DOHH2 (cell line): ENCODE measurements at regions not wholly inside any gene's neighbourhood (a gene's known extent, or its start where the extent isn't known, plus 50 kb on each side); places are given as distances from the start of the nearest gene placed in this dataset.

ENCODE experiments used
- H3F3A ChIP-seq: fragments of 200-600 bp; sonication (generic), shearing (Covaris generic); 2 replicates; pipeline ENCODE4 v1.6.0; 2016; ENCODE audit warnings: antibody characterized with exemption, mild to moderate bottlenecking; ENCODE audit not compliant: control insufficient read depth, insufficient read depth
- H3K27ac ChIP-seq: fragments of 200-600 bp; sonication (generic); 2 replicates; pipeline ENCODE4 v1.5.1; 2014; ENCODE audit warnings: low read depth, mild to moderate bottlenecking, low read length, moderate library complexity
- H3K27me3 ChIP-seq: fragments of 200-600 bp; sonication (generic); 2 replicates; pipeline ENCODE4 v1.6.1; 2014; ENCODE audit warnings: mild to moderate bottlenecking, low read length, mixed read lengths; ENCODE audit not compliant: control insufficient read depth
- H3K36me3 ChIP-seq: fragments of 200-600 bp; sonication (generic); 2 replicates; pipeline ENCODE4 v1.6.1; 2014; ENCODE audit warnings: mild to moderate bottlenecking, low read length, moderate library complexity, mixed read lengths; ENCODE audit not compliant: control insufficient read depth
- H3K4me1 ChIP-seq: fragments of 200-600 bp; sonication (generic); 2 replicates; pipeline ENCODE4 v1.6.1; 2014; ENCODE audit warnings: mild to moderate bottlenecking, low read length, mixed read lengths; ENCODE audit not compliant: control insufficient read depth
- H3K4me2 ChIP-seq: fragments of 200-600 bp; sonication (generic); 2 replicates; pipeline ENCODE4 v1.6.0; 2014; ENCODE audit warnings: mild to moderate bottlenecking, low read length, moderate library complexity
- H3K4me3 ChIP-seq: fragments of 200-600 bp; sonication (generic); 2 replicates; pipeline ENCODE4 v1.5.1; 2014; ENCODE audit warnings: mild to moderate bottlenecking, low read length, mixed read lengths
- H3K79me2 ChIP-seq: fragments of 200-600 bp; sonication (generic); 2 replicates; pipeline ENCODE4 v1.6.1; 2014; ENCODE audit warnings: mild to moderate bottlenecking, low read length, mixed read lengths; ENCODE audit not compliant: control insufficient read depth
- H3K9me2 ChIP-seq: fragments of 200-600 bp; sonication (generic); replicated peaks from 2 replicates; pipeline ENCODE4 v1.6.1; 2014; ENCODE audit warnings: mild to moderate bottlenecking, low read length, mixed read lengths; ENCODE audit not compliant: control insufficient read depth
- H3K9me3 ChIP-seq: fragments of 200-600 bp; sonication (generic); 2 replicates; pipeline ENCODE4 v1.6.1; 2014; ENCODE audit warnings: antibody characterized with exemption, low read length, mixed read lengths; ENCODE audit not compliant: control insufficient read depth, insufficient read depth
- H4K20me1 ChIP-seq: fragments of 200-600 bp; sonication (generic); 2 replicates; pipeline ENCODE4 v1.6.0; 2014; ENCODE audit warnings: low read depth, mild to moderate bottlenecking, antibody characterized with exemption, low read length, moderate library complexity; ENCODE audit not compliant: control insufficient read depth, insufficient read depth
- CTCF ChIP-seq: fragments of 200-600 bp; sonication (generic); IDR thresholded peaks from one replicate; pipeline ENCODE4 v1.5.1; 2014; ENCODE audit warnings: antibody characterized with exemption, mild to moderate bottlenecking, low read depth, low read length; ENCODE audit not compliant: poor library complexity, severe bottlenecking
- EZH2phosphoT487 ChIP-seq: fragments of 200-600 bp; sonication (generic); IDR thresholded peaks from 2 replicates; pipeline ENCODE4 v1.6.1; 2017; ENCODE audit warnings: borderline replicate concordance, mild to moderate bottlenecking, antibody characterized with exemption, low read length, moderate library complexity, mixed read lengths

DNA sequence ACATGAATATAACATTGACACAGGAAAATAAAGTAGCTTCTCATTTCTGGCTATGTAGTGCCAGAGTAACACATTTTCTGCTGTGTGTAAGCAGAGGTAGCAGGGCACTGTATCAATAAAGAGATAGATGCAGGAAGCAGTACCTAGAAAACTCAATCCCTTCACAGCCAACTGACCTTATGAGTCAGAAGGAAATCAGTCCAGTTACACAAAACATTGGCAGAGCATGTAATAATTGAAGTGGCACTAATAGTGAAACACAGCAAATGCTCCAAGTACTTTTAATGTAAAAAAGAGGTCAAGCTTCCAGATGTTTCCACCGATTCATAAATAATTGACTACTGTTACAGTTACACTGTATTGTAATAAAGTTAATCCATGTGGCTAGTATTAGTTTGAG is 706.6 kb downstream of the EFNA5 start:
- no peaks in the 10 kb centered on the region for H3K36me3 ChIP-seq
- no peak overlapping the region for H3K4me3 ChIP-seq
- TF ChIP-seq EZH2phosphoT487 (no peak), CTCF (no peak)

DNA sequence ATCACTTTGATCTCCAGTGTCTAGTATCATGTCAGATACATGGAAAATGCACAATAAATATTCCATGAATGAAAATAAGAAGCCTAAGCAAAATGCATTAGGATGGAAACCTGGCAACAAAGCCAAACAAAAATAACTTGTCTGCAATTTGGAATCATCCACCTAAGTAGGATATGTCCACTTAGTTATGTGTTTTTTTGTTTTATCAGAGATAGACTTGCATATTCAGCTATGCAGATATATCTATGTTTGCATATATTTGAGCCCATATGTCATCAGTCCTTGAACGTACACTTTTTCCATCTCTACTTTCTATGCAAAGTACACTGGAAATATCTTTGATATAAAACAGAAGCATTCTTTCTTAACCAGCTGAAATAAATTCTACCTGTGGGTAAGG is 707.1 kb downstream of the EFNA5 start:
- no peaks in the 10 kb centered on the region for H3K27me3 ChIP-seq
- H3K36me3 ChIP-seq, result no peaks in the 10 kb centered on the region
- no peak overlapping the region for H3K27ac ChIP-seq
- H3K4me1 ChIP-seq, result no peaks in the 10 kb centered on the region
- H3K4me2 ChIP-seq, result no peak overlapping the region
- no peaks in the 10 kb centered on the region for H3F3A ChIP-seq
- H4K20me1 ChIP-seq, result no peaks in the 10 kb centered on the region
- H3K4me3 ChIP-seq, result no peak overlapping the region
- TF ChIP-seq CTCF (no peak), EZH2phosphoT487 (no peak)
- no peaks in the 10 kb centered on the region for H3K9me3 ChIP-seq
- no peaks in the 10 kb centered on the region for H3K9me2 ChIP-seq
- no peaks in the 10 kb centered on the region for H3K79me2 ChIP-seq

More for the DNA sequence above, 706.6 kb downstream of the EFNA5 start:
- Histone ChIP-seq H3F3A (no peaks in the 10 kb centered on the region), H3K27ac (no peak overlapping the region), H3K79me2 (no peaks in the 10 kb centered on the region), H3K9me3 (no peaks in the 10 kb centered on the region), H3K4me2 (no peak overlapping the region), H3K9me2 (no peaks in the 10 kb centered on the region), H3K27me3 (no peaks in the 10 kb centered on the region), H4K20me1 (no peaks in the 10 kb centered on the region), H3K4me1 (no peaks in the 10 kb centered on the region)

- no peak for TF ChIP-seq EZH2phosphoT487
- TF ChIP-seq CTCF, result no peak
- Histone ChIP-seq H3K4me3 (no peak overlapping the region), H3K4me2 (no peak overlapping the region), H3K27ac (no peak overlapping the region), H3K9me2 (no peaks in the 10 kb centered on the region), H3K4me1 (no peaks in the 10 kb centered on the region), H3K9me3 (no peaks in the 10 kb centered on the region), H3F3A (no peaks in the 10 kb centered on the region), H3K27me3 (no peaks in the 10 kb centered on the region), H3K79me2 (no peaks in the 10 kb centered on the region), H4K20me1 (no peaks in the 10 kb centered on the region), H3K36me3 (no peaks in the 10 kb centered on the region)
Measured at GRCh38 chr5:106962464-106963230, 708.1 kb downstream of the EFNA5 start.

GRCh38 chr5:106959387-106959786 is 711.4 kb downstream of the EFNA5 start:
- no peak overlapping the region for H3K4me3 ChIP-seq
- TF ChIP-seq CTCF, result no peak
- TF ChIP-seq EZH2phosphoT487, result no peak
- no peaks in the 10 kb centered on the region for H4K20me1 ChIP-seq
- no peaks in the 10 kb centered on the region for H3K27me3 ChIP-seq
- H3K36me3 ChIP-seq, result no peaks in the 10 kb centered on the region
- H3K27ac ChIP-seq, result no peak overlapping the region
- no peaks in the 10 kb centered on the region for H3K9me2 ChIP-seq
- no peaks in the 10 kb centered on the region for H3K79me2 ChIP-seq
- H3K4me1 ChIP-seq, result no peaks in the 10 kb centered on the region
- H3K9me3 ChIP-seq, result no peaks in the 10 kb centered on the region
- no peaks in the 10 kb centered on the region for H3F3A ChIP-seq
- no peak overlapping the region for H3K4me2 ChIP-seq
